Endothelial cell (in vitro differentiated cells): ENCODE measurements at regions not wholly inside any gene's neighbourhood (a gene's known extent, or its start where the extent isn't known, plus 50 kb on each side); places are given as distances from the start of the nearest gene placed in this dataset.

Experiments
- DNase-seq: peaks from one replicate; pipeline ENCODE4 v3.0.0; 2021; ENCODE audit warnings: low spot score
- H3K27ac Mint-ChIP-seq: one replicate; pipeline ENCODE4 v1.8.0; 2021; ENCODE audit warnings: mixed read lengths, inconsistent platforms; ENCODE audit not compliant: unreplicated experiment
- H3K27me3 Mint-ChIP-seq: one replicate; pipeline ENCODE4 v1.8.0; 2021; ENCODE audit warnings: mild to moderate bottlenecking, moderate library complexity, mixed read lengths, inconsistent platforms; ENCODE audit not compliant: unreplicated experiment
- H3K36me3 Mint-ChIP-seq: one replicate; pipeline ENCODE4 v1.8.0; 2021; ENCODE audit warnings: mild to moderate bottlenecking, low read depth, mixed read lengths, inconsistent platforms; ENCODE audit not compliant: unreplicated experiment
- H3K4me1 Mint-ChIP-seq: one replicate; pipeline ENCODE4 v1.8.0; 2021; ENCODE audit warnings: mild to moderate bottlenecking, mixed read lengths, inconsistent platforms; ENCODE audit not compliant: unreplicated experiment
- H3K4me3 Mint-ChIP-seq: one replicate; pipeline ENCODE4 v1.8.0; 2021; ENCODE audit warnings: mild to moderate bottlenecking, mixed read lengths, inconsistent platforms; ENCODE audit not compliant: unreplicated experiment
- H3K9me3 Mint-ChIP-seq: one replicate; pipeline ENCODE4 v1.8.0; 2021; ENCODE audit warnings: mixed read lengths, inconsistent platforms; ENCODE audit not compliant: unreplicated experiment
- CTCF ChIP-seq: fragments of 200-600 bp; sonication (generic); IDR thresholded peaks from one replicate; pipeline ENCODE4 v1.5.0; 2021; ENCODE audit warnings: antibody characterized with exemption; ENCODE audit not compliant: unreplicated experiment

- H3K4me3 Mint-ChIP-seq, result no peak overlapping the region
- H3K27ac Mint-ChIP-seq, result no peak overlapping the region
- H3K4me1 Mint-ChIP-seq, result peaks cover 12% of the 10 kb centered on the region
Observed at GRCh38 chr1:185626344-185626743, 107.8 kb upstream of the HMCN1 start.

GRCh38 chr1:185610954-185611353, 123.2 kb upstream of the HMCN1 start:
- no peak overlapping the region for H3K27ac Mint-ChIP-seq
- no peaks in the 10 kb centered on the region for H3K9me3 Mint-ChIP-seq
- H3K36me3 Mint-ChIP-seq, result no peaks in the 10 kb centered on the region
- H3K4me3 Mint-ChIP-seq, result no peak overlapping the region
- no peaks in the 10 kb centered on the region for H3K4me1 Mint-ChIP-seq
- H3K27me3 Mint-ChIP-seq, result no peaks in the 10 kb centered on the region
- TF ChIP-seq CTCF, result no peak
- no peak for DNase-seq

More at GRCh38 chr1:185626344-185626743, 107.8 kb upstream of the HMCN1 start:
- no peaks in the 10 kb centered on the region for H3K36me3 Mint-ChIP-seq
- no peak for DNase-seq
- TF ChIP-seq CTCF, result no peak
- H3K27me3 Mint-ChIP-seq, result no peaks in the 10 kb centered on the region
- no peaks in the 10 kb centered on the region for H3K9me3 Mint-ChIP-seq

GRCh38 chr1:185608177-185608576, 126.0 kb upstream of the HMCN1 start:
- Mint-ChIP-seq H3K4me3 (no peak overlapping the region), H3K27ac (no peak overlapping the region), H3K36me3 (no peaks in the 10 kb centered on the region), H3K27me3 (no peaks in the 10 kb centered on the region), H3K4me1 (no peaks in the 10 kb centered on the region), H3K9me3 (no peaks in the 10 kb centered on the region)
- TF ChIP-seq CTCF, result no peak
- DNase-seq, result no peak

GRCh38 chr1:185603158-185603557, 131.0 kb upstream of the HMCN1 start:
- no peak overlapping the region for H3K4me3 Mint-ChIP-seq
- H3K9me3 Mint-ChIP-seq, result no peaks in the 10 kb centered on the region
- no peaks in the 10 kb centered on the region for H3K36me3 Mint-ChIP-seq
- no peaks in the 10 kb centered on the region for H3K4me1 Mint-ChIP-seq
- no peak for TF ChIP-seq CTCF
- DNase-seq, result no peak
- no peaks in the 10 kb centered on the region for H3K27me3 Mint-ChIP-seq
- H3K27ac Mint-ChIP-seq, result no peak overlapping the region

- no peak for DNase-seq
- no peaks in the 10 kb centered on the region for H3K27me3 Mint-ChIP-seq
- no peak for TF ChIP-seq CTCF
- no peak overlapping the region for H3K4me3 Mint-ChIP-seq
- H3K9me3 Mint-ChIP-seq, result no peaks in the 10 kb centered on the region
- H3K4me1 Mint-ChIP-seq, result no peaks in the 10 kb centered on the region
- H3K36me3 Mint-ChIP-seq, result no peaks in the 10 kb centered on the region
- H3K27ac Mint-ChIP-seq, result no peak overlapping the region
Observed at GRCh38 chr1:185601189-185601588, 133.0 kb upstream of the HMCN1 start.
